GM12873 (cell line): ENCODE measurements at regions not wholly inside any gene's neighbourhood (a gene's known extent, or its start where the extent isn't known, plus 50 kb on each side); places are given as distances from the start of the nearest gene placed in this dataset.

Experiments used
- CTCF ChIP-seq: IDR thresholded peaks from 2 replicates; pipeline ENCODE4 v1.5.1; 2012; ENCODE audit warnings: low read depth, mild to moderate bottlenecking, moderate library complexity, low read length, control low read depth; ENCODE audit not compliant: insufficient read depth; ENCODE audit errors: missing control alignments

GRCh38 chr10:78584681-78585080, 484.1 kb upstream of the ZMIZ1 start:
- no peak for TF ChIP-seq CTCF

- TF ChIP-seq CTCF = no peak
Observed at GRCh38 chr10:78585952-78586351, 482.8 kb upstream of the ZMIZ1 start.

GRCh38 chr10:78588194-78588811, 480.5 kb upstream of the ZMIZ1 start:
- TF ChIP-seq CTCF = no peak

GRCh38 chr10:78589687-78590086, 479.1 kb upstream of the ZMIZ1 start:
- TF ChIP-seq CTCF = no peak

- no peak for TF ChIP-seq CTCF
Observed at GRCh38 chr10:78591066-78591465, 477.7 kb upstream of the ZMIZ1 start.

- no peak for TF ChIP-seq CTCF
Observed at GRCh38 chr10:78594559-78595268, 474.1 kb upstream of the ZMIZ1 start.

- no peak for TF ChIP-seq CTCF
Observed at GRCh38 chr10:78595269-78595619, 473.5 kb upstream of the ZMIZ1 start.
